DMS79 treated with DMSO at 0.1 percent for 48 hours (cell line): ENCODE measurements at regions not wholly inside any gene's neighbourhood (a gene's known extent, or its start where the extent isn't known, plus 50 kb on each side); places are given as distances from the start of the nearest gene placed in this dataset.

ENCODE experiments used
- DNase-seq: peaks from one replicate; lab custom pipeline; 2025; lab: John Stamatoyannopoulos, UW

DNA sequence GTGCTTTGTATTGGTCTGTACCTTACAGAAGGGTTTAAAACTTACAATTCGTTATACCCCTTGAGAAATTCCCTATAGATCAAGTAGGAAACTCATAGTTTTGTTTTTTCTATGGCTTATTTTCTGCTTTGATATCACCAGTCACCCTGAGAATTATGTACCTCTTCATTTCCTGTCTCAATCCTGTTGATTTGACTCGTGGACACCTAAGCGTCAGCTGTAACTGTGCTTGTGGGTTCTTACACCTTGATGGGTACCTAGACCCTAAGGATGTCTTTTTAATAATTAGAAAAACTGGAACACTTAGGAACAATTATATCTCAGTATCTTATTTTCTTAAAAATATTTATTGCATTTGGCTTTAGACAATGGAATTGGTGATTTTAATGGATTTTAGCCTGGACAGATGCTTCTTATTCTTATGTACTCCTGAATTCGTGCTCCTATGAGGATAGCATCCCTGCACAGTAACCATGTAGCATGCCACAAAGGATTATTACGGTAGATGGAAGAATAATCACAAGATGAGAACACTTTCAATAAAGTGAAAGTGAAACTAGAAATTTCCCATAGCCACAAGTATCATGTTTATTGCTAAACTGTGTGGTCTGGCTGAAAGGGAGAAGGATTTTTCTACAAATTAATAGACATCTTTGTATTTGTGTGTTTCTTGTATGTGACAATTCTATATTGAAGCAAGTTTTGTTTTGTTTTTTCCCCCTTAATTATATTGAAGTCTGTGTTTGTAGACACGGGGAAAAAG lies 1920.3 kb upstream of the WWC1 start:
- no peak for DNase-seq

DNA sequence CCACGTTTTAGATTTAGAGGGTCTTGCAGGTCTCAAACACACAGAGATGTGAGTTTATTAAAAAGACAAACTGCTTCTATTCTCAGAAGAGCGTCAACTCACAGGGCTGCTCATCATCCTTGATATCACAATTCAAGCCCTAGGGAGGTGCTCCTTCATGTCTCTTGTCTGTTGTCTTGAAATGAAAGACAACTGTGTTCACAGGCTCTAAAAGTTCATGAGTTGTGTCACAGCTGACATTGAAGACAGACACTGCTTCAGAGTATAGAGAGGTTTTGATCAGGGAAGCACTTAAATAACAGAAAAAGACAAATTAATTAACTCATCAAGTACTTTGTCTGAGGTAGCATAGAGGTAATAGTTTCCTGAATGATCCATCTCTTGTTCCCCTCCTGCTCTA lies 1917.6 kb upstream of the WWC1 start:
- DNase-seq, result no peak

DNA sequence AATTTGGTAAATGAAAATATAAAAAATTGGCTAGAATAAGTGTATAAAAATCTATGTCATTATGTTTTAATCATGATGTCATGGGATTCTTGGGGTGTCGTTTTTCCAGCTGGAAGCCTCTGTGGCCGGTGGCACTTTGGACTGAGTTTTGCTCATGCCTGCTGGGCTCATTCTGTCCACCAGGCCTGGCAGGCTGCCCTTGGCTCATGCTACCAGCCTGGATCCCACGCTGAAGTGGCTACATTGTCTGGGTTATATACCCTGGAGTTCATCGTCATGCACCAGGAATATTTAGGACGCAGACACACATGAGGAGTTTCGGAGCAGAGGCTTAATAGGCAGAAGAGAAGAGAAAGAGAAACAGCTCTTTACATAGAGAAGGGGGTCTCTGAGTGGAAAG lies 1913.7 kb upstream of the WWC1 start:
- DNase-seq, result no peak

DNA sequence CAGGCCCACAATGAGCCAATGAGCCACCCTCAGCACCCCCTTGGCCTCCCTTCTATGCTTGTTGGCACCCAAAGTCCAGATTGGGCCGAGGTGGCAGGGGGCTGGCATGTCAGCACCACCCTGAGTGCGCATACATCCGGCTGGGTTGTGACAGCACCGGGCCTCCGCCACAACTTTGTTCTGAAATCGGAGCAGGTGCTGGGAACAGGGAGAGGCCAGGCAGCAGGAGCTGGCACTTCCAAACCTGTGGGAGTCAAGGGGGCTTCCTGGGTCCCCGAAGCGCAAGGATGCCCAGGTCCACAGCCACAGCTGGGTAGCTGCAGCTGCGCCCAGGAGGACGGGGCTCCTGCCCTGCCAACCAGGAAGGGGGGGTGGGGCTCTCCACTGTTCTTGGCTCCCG lies 1911.9 kb upstream of the WWC1 start:
- no peak for DNase-seq

DNA sequence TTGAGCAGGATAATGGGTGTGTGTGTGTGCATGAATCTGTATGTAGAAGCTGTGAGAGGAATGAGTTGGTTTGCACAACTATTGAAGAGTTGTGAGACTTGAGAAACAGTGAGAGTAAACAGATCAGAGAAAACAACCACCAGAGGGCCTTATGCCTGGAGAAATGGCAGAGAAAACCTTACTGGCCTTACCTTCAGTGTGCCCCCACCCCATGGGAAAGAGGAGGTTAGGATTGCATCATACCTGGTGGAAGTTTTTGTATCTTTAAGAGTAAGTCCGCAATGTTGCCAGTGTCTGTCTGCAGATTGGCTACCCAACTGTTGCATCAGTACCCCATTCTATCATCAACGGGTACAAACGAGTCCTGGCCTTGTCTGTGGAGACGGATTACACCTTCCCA lies 1909.4 kb upstream of the WWC1 start:
- DNase-seq, result no peak

DNA sequence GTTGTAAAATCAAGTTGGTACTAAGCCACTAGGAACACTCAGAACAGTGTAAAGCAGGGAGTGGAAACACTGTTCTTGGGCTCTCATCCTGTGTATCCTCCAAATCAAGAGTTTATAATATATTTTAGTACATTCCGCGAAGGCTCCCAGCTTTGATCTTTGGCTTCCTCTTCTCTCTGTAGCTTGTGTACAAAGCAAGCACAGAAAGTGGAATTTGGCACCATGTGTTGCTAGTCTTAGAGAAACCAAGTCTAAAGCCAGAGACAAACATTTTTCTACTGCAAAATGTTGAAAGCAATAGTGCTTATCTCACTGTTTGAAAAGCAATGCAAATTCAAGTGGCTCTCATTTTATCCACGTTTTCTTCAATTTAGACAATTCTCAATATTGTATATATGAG lies 1893.3 kb upstream of the WWC1 start:
- DNase-seq, result no peak

DNA sequence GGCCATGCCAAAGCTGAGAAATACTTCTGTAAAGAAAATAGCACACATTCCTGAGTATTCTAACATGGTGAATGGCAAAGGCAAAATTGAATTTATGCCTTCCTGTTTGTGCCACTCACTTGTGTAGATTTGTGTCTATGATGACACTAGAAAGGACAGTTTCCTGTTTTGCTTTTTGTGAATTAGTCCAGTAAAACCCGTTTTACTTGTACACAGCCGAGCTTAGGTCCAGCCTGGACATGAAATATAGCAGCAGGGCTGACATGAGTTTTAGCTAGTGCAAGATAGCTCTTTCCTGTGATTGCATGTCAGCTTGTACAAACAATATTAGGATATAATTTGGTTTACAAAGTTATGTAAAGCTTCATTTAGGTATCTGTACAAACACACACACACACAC lies 1891.7 kb upstream of the WWC1 start:
- DNase-seq, result no peak

DNA sequence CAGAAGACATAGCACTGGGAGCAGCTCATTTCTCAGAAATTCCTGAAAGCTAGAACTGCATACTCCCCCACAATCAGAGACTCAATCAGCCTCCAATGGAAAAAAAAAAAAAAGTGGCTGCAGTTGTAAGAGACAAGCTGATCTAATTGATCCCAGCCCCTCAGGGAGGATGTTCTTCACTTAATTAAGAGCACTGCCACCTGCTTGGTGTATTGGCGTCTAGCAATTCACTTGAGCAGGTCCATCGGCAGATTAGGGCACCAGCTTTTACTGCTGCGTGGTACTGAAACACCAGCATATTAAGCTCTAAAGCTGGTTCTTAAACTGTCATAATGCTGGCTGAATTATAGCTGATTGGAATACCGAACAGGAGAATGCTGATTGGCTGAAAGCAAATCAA lies 1890.1 kb upstream of the WWC1 start:
- DNase-seq, result no peak

DNA sequence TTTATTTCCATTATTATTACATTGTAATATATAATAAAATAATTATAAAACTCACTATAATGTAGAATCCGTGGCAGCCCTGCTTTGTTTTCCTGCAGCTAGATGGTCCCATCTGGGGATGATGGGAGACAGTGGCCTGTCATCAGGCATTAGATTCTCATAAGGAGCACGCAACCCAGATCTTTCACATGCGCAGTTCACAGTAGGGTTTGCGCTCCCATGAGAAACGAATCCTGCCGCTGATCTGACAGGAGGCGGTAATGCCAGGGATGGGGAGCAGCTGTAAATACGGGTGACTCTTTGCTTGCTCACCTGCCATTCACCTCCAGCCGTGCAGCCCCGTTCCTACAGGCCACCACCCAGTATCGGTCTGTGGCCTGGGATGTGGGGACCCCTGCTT lies 1879.3 kb upstream of the WWC1 start:
- DNase-seq, result no peak

DNA sequence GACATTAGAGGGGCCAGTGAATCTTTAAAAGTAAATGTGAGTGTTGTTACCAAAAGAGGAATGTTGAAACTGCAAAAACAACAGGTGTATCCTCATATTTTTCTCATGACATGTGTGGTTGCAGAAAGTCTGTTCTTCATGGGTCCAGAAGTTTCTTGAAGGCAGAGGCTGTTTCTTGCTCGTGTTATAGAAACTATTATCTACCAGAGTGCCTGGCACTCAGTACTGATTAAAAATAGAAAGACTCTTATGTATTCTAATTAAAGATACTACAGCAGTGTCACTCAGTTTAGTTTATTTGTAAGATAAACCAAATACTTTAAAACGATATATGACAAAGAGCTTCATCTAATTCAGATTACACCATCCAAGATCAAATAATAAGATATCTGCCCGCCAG lies 1864.2 kb upstream of the WWC1 start:
- no peak for DNase-seq

DNA sequence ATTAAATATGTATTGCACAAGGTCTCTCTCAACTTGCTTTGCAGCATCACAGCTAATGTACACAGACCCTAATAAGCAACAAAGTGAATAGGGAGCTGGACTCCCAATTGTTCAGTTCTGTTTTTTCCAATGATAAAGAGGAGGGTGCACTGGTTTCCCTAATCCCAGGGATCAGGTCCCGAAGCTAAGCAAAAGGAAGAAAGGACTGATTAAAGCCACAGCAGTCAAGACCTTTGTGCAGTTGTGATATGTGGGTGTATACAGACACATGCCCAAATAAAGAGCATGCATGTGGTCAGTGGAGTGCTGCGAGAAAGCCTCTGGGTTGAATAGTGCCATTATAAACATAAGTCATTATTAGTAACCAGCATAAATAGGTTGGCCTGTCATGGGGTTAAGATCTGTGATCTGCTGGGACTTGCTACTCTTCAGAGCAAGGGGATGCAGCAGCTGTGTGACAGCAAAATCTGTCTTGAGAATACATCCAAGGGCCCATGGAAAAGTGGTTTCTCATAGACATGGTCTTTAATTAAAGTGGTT lies 1863.1 kb upstream of the WWC1 start:
- DNase-seq, result no peak

DNA sequence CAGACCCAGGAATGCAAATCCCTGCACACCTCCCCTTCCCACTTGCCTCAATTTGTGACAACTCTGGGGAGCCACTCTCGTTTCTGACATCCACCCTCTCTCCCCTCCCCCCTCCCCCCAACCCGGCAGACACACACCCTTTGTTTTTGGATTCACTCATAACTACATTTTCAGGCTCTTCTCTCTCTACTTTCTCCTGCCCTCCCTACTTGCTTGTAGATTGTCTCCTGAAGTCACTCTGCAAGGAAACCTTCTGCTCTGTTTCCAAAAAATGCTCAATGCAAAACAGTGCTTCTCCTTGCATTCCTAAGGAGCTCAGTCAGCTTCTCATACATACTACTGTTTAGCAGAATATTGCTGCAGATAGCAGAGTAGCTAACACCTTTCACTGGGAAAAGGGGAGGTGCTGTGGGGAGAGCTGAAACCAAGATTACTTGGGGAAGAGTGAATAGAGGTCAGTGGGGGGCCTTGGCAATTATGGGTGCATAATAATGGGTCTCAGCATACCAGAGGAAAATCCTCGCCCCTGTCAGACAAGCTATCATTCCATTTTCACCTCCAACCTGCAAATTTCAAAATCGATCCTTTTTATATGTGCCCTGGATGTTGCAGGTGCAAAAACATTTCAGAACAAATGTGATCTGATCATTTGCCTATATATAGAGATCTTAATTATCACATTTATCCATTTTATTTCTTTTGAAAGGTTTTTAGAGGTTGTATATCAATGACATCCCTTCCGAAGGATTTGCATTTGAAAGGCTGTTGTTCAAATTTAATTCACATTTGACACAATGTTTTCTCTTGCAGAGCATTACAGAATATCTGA lies 1860.7 kb upstream of the WWC1 start:
- no peak for DNase-seq

DNA sequence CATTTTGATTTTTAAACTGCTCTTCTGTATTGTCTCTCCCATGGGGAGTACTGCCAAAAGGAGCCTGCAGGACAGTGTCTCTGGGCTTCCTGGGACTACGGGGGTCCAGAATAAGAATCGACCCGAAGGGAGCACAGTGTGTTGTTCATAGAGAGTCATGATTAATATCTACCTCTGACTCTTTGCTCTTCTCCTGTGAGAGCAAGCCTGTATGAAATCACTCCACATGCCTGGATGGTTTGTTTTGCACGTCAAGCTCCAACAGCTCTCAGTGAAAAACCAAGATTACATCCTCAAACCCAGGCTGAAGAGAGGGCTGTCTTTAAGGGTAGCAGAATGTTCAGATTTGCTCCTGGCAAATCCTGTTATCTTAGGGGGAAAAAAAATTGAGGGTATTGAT lies 1860.0 kb upstream of the WWC1 start:
- DNase-seq, result no peak

DNA sequence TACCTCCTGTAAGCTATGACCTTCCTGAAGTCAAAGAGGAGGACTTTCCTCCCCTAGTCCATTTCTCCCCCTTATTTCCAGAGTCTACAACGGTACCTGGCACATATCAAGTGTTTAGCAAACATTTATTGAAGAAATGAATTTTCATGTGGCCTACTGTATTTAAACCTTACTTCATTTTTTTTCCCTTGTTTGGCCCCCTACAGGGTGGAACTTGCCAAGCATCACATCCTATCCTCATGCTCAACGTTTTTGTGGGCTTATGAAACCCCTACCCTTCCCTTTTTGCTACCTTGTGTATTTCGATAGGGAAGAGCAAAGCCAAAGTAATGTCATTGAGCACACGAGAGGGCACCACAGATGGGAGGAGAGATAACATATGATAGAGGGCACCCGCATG lies 1857.8 kb upstream of the WWC1 start:
- no peak for DNase-seq

DNA sequence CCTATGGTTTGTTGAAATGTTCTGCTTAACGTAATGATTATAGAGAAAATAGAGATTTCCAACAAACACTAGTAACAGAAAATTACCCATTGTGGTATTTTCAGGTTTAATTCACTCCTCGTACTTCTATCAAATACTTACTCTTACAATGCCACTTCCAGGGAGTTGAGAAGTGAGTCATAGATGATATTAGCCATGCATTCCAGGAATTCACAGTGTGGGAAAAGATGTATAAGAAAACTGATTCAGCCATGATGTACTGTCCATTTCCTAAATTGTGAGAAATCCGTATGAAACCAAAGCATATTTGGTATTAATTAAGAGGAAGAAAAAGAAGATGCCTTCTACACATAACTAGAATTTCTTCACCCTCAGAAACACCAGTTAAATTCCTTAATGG lies 1854.6 kb upstream of the WWC1 start:
- DNase-seq, result no peak

DNA sequence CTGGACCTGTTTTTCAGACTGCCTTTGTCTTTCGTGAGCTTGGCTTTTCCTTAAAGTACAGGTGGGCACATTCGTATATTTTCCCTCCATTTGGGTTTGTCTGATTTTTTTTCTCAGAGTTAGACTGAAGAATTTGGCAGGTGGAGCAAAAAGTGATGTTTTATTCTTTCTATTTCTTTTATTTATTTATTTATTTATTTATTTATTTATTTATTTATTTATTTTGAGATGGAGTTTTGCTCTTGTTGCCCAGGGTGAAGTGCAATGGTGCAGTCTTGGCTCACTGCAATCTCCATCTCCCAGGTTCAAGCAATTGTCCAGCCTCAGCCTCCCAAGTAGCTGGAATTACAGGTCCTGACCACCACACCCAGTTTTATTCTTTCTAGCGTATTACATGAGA lies 1805.1 kb upstream of the WWC1 start:
- no peak for DNase-seq

DNA sequence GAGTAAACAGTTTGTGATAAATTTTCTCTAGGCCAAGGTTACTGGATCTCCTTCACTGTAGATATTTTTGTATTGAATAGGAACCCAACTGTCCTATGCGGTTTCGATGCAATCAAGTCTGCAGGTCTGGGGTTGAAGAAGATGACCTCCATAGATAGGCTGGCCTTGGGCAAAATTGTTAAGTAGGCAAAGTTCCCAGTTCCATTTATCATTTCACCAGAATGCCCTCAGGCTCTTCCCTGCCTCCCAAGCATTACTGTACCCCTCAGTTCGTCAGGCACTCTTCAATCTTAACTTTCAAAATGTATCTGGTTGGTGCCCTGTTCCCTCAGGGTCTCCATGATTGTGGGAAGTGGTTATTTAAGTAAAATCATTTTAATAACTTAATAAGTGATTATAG lies 1802.9 kb upstream of the WWC1 start:
- no peak for DNase-seq

DNA sequence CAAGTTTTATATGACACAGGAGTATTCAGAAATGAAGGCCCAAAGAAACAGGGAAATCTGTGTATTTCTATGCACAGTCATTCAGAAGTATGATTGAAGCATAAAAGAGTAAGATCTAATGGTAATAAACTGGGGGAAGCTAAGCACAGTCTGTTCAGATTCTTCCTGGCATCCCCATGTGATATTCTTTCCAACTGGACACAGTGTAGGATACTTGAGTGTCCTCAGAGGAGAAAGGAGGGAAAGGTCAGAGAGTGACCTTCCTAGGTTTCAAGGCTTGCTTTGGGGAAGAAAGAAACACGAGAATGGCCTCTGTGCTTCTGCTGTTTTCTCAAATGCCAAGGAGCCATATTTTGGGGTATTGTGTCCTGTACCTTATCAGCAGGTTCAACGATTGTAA lies 1798.4 kb upstream of the WWC1 start:
- DNase-seq, result no peak

DNA sequence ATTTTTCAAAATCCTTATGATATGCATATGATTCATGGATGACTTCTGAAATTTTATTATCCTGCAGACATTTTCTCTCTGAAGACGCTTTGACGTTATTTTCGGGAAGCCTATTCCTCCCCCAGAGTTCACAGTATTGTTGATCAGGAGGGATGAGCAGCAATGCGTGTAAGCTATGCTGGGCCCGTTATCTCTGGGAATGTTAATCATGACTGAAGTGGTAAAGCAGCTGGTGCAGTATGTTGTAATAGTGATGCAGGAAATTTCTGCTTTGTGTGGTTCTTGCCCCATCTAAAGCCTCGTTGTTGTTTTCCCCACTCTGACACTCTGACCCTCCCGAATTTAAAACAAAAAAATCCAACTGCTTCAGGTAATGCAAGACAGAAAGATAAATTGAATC lies 1797.8 kb upstream of the WWC1 start:
- no peak for DNase-seq

DNA sequence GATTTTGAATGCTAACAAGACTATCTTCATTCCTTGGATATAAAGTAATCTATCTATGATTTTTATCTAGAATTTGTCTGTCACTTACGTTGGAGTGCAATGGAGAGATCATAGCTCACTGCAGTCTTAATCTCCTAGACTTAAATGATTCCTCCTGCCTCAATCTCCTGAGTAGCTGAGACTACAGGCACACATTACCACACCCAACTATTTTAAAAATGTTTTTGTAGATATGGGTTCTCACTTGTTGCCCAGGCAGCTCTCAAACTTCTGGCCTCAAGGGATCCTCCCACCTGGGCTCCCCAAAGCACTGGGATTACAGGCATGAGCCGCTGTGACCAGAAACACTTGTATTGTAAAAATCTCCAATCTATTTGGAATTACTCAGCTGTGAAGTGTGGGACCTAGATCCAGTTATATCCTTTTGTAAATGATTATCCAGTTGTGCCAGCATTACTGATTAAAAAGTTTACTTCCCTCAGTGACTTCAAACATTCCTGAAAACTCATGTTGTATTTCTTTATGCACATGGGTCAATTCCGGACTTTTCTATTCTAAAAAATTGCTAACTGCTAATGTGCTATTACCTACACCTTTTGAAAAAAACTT lies 1793.8 kb upstream of the WWC1 start:
- DNase-seq, result no peak

DNA sequence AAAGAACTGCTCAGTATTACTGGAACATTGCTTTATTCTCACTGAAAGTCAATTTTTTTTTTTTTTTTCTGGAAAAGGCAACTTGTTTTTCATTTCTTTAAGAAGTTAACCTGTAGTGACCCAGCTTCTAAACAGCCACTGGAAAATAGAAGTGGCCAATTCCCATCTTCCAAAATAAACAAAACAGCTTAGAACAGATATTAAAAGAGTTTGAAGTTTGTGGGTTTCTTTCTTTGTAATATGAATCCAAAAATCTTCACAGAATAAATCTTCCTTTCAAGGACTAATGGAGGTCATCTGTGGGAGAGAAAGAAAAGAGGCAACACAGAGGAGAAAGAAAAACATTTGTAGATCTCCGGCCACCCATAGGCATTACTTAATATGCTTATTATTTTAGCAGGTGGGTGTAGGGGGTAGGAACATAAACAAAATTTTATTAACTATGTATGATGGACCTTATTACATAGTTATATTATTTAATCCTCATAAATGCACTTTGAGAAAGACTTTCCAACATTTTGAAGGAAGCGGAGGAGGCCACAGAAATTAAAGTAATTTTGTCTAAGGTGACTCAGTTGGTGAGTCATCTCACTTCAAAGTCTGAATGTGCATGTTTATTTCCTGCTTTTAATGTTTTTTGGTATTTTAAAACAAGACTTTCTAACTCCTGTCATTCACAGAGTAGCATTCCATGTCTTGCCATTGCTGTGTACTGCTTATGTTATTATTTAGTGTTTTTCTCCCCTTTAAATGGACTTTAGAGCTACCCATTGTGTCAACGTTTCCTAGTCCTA lies 1791.8 kb upstream of the WWC1 start:
- DNase-seq, result no peak

DNA sequence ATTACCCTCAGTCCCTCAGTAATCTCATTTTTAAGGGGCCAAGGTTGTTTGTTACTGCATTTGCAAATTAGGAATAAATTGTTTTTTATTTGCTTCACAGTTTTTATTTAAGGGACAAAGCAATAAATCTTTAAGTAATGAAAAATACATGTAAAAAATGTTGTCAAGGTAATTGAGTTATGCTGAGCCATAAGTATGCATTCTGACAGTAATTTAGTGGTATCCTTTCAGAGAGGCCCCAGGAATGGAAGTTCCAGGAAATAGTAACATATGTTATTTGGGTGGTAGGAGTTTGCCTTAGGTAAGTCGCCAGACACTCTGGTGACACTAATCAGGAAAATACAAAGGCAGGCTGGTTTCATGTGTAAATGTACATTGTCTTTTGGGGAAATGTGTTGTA lies 1787.9 kb upstream of the WWC1 start:
- DNase-seq, result no peak
